Mucosa of descending colon (tissue), 3 donors: ENCODE measurements at regions not wholly inside any gene's neighbourhood (a gene's known extent, or its start where the extent isn't known, plus 50 kb on each side); places are given as distances from the start of the nearest gene placed in this dataset.
A peak's percentile ranks its signal among the peaks of the same experiment; 100 is the strongest.

Experiments
- ATAC-seq: fragments of 200-7000 bp; cut with Tn5 transposase; one replicate; pipeline ENCODE4 v1.9.1; 2020; ENCODE audit warnings: mild to moderate bottlenecking, moderate library complexity
- DNase-seq, 3 donors: peaks; one replicate each; pipeline ENCODE4 v3.0.0-alpha.2; 2020
- H3K36me3 ChIP-seq: fragments of 200-600 bp; one replicate; pipeline ENCODE4 v1.8.0; 2021; ENCODE audit warnings: low read depth, mild to moderate bottlenecking
- H3K4me1 ChIP-seq: fragments of 200-600 bp; one replicate; pipeline ENCODE4 v1.8.0; 2021; ENCODE audit warnings: low read depth, mild to moderate bottlenecking
- H3K4me3 ChIP-seq: fragments of 200-600 bp; one replicate; pipeline ENCODE4 v1.8.0; 2021; ENCODE audit warnings: mild to moderate bottlenecking
- H3K9me3 ChIP-seq: fragments of 200-600 bp; one replicate; pipeline ENCODE4 v1.8.0; 2021; ENCODE audit warnings: mild to moderate bottlenecking
- intact Hi-C, 2 donors: fragments of 100-400 bp; cut with DNase I in 1 of 2; cut with micrococcal nuclease in 1 of 2; formaldehyde crosslinking; loops; one replicate each; pipeline versions ENCODE4 v1.11.0 to v1.11.1; 2022; cut with DNase I, micrococcal nuclease
- TF ChIP-seq, protein P1 (sequence below): fragments of 200-600 bp; IDR thresholded peaks from one replicate; pipeline ENCODE4 v1.8.0; 2022; ENCODE audit warnings: antibody characterized with exemption, mild to moderate bottlenecking
- donor health status: DM: no; HTN: no; CAD: no; lungs with moderate emphysema.
- donor health status: DM: no; HTN: no; CAD: no.
- donor health status: DM: no; HTN: yes; CAD: no.

GRCh38 chr2:82120115-82120514 is 1815.6 kb upstream of the LRRTM1 start:
- no peaks in the 10 kb centered on the region for H3K9me3 ChIP-seq
- DNase-seq: peak in 1 of 3 donors; percentile 20
- H3K36me3 ChIP-seq: no peaks in the 10 kb centered on the region
- H3K4me3 ChIP-seq: no peak overlapping the region
- ATAC-seq: peak; percentile 89
- TF ChIP-seq, protein P1, sequence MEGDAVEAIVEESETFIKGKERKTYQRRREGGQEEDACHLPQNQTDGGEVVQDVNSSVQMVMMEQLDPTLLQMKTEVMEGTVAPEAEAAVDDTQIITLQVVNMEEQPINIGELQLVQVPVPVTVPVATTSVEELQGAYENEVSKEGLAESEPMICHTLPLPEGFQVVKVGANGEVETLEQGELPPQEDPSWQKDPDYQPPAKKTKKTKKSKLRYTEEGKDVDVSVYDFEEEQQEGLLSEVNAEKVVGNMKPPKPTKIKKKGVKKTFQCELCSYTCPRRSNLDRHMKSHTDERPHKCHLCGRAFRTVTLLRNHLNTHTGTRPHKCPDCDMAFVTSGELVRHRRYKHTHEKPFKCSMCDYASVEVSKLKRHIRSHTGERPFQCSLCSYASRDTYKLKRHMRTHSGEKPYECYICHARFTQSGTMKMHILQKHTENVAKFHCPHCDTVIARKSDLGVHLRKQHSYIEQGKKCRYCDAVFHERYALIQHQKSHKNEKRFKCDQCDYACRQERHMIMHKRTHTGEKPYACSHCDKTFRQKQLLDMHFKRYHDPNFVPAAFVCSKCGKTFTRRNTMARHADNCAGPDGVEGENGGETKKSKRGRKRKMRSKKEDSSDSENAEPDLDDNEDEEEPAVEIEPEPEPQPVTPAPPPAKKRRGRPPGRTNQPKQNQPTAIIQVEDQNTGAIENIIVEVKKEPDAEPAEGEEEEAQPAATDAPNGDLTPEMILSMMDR: no peak
- H3K4me1 ChIP-seq: peaks cover 15% of the 10 kb centered on the region
- intact Hi-C loops: no loop called here

- Histone ChIP-seq H3K4me3 (no peak overlapping the region), H3K36me3 (no peaks in the 10 kb centered on the region), H3K9me3 (no peaks in the 10 kb centered on the region), H3K4me1 (no peaks in the 10 kb centered on the region)
- intact Hi-C loops: no loop called here
- ATAC-seq: no peak
- no peak for DNase-seq
- TF ChIP-seq, protein P1: no peak
Observed at GRCh38 chr2:82109418-82109817, 1804.9 kb upstream of the LRRTM1 start.

DNA sequence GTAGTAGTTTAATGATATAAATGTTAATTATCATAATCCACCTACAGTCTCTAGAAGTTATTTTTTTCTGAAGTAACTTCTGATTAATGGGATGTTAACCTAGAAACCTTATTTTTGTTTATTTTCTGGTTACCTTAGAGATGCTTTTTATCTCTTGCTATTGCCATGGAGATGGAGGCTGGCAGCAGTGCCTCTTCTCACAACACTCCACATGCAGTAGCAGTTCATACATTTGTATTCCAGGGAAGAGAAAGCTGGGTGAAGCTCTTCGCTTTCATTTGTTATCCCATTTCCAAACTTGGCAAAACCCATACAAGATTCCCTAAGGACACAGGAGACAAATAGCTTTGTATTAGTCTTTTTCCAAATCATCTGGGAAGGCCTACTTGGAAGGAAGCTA is 1794.1 kb upstream of the LRRTM1 start:
- ATAC-seq (no peak), DNase-seq (no peak)
- intact Hi-C loops: no loop called here
- no peaks in the 10 kb centered on the region for H3K36me3 ChIP-seq
- TF ChIP-seq, protein P1: no peak
- no peak overlapping the region for H3K4me3 ChIP-seq
- no peaks in the 10 kb centered on the region for H3K9me3 ChIP-seq
- H3K4me1 ChIP-seq: no peaks in the 10 kb centered on the region

DNA sequence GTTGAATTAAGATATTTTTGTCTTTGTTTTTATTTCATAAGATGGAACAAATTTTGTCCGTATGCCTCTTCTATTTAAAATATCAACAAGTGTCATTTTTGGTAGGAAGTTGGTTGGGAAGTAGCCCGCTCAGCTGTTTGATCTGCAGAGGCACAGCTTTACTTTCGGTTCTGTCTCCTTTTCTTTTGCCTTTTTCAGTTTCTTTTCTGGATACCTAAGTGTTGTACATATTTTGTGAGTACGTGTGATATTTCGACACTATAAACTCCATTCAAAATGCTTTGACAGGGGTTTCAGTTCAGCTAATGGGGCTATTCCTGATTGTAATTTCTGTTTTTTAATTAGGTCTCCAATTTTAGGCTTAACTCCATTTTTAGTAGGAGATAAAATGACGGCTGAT is 1785.0 kb upstream of the LRRTM1 start:
- DNase-seq (no peak), ATAC-seq (no peak)
- intact Hi-C loops: no loop called here
- peaks cover 11% of the 10 kb centered on the region for H3K9me3 ChIP-seq
- H3K4me1 ChIP-seq: no peaks in the 10 kb centered on the region
- no peaks in the 10 kb centered on the region for H3K36me3 ChIP-seq
- TF ChIP-seq, protein P1: no peak
- H3K4me3 ChIP-seq: no peak overlapping the region

GRCh38 chr2:82084679-82085392 is 1780.3 kb upstream of the LRRTM1 start:
- TF ChIP-seq, protein P1: no peak
- intact Hi-C loops: no loop called here
- no peak for DNase-seq

More at GRCh38 chr2:82084679-82085392, 1780.3 kb upstream of the LRRTM1 start:
- Histone ChIP-seq H3K4me3 (no peak overlapping the region), H3K36me3 (no peaks in the 10 kb centered on the region), H3K4me1 (no peaks in the 10 kb centered on the region), H3K9me3 (peaks cover 11% of the 10 kb centered on the region)
- no peak for ATAC-seq
